ENCODE measurements at regions not wholly inside any gene's neighbourhood (a gene's known extent, or its start where the extent isn't known, plus 50 kb on each side); places are given as distances from the start of the nearest gene placed in this dataset.

GRCh38 chr6:7048894-7049293 lies 58.9 kb upstream of the RREB1 start:
- Mint-ChIP-seq H3K27me3 (no peaks in the 10 kb centered on the region), H3K27ac (no peak overlapping the region), H3K4me1 (peaks cover 18% of the 10 kb centered on the region), H3K36me3 (no peaks in the 10 kb centered on the region), H3K4me3 (no peak overlapping the region), H3K9me3 (no peaks in the 10 kb centered on the region)

GRCh38 chr6:7050004-7050403 lies 57.8 kb upstream of the RREB1 start:
- peak overlapping the region; percentile 76 for H3K4me3 Mint-ChIP-seq
- H3K36me3 Mint-ChIP-seq: no peaks in the 10 kb centered on the region
- no peak overlapping the region for H3K27ac Mint-ChIP-seq
- H3K9me3 Mint-ChIP-seq: no peaks in the 10 kb centered on the region
- H3K27me3 Mint-ChIP-seq: no peaks in the 10 kb centered on the region
- H3K4me1 Mint-ChIP-seq: peaks cover 18% of the 10 kb centered on the region

DNA sequence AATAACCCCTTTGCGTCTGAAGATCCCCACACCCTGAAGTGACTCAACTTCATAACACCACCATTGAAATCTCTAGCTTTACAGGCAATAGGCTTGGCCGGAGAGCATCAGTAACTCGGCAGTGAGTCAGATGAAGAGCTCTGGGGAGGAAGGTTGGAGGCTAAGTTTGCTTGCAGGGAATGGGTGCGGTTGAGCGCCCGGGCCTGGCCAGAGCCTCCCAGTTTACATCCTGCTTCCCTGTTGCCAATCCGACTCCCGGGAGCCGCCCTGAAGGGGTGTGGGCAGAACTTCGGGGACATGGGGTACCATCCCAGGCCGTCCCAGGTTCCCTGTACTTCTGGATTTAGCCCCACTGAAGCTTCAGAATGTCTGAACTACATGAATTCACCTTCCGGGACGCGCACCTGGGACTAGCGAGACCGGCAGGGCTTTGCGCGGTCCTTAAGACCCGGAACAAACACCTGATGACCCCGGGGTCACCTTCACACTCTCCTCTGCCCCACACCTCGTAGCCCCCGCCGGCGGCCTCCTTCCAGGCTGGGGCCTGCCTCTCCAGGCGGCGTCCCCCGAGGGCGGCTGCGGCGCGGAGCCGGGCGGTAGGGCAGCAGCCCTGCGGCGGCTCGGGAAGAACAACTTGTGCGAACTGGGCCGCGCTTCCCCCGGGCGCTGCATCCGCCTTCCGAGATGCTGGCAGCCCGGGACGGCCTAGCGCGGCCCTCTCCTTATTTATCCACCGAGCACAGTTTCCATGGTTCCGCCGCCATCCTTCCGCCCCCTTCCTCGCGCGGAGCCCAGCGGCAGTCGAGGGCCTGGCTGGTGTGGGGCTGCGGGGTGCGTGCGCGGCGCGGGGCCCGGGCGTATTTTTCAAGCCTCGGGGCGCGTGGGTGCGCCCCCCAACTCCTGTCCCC lies 56.6 kb upstream of the RREB1 start:
- no peak overlapping the region for H3K27ac Mint-ChIP-seq
- no peaks in the 10 kb centered on the region for H3K9me3 Mint-ChIP-seq
- peak overlapping the region; percentile 76 for H3K4me3 Mint-ChIP-seq
- H3K27me3 Mint-ChIP-seq: no peaks in the 10 kb centered on the region
- H3K4me1 Mint-ChIP-seq: peaks cover 18% of the 10 kb centered on the region
- H3K36me3 Mint-ChIP-seq: no peaks in the 10 kb centered on the region

DNA sequence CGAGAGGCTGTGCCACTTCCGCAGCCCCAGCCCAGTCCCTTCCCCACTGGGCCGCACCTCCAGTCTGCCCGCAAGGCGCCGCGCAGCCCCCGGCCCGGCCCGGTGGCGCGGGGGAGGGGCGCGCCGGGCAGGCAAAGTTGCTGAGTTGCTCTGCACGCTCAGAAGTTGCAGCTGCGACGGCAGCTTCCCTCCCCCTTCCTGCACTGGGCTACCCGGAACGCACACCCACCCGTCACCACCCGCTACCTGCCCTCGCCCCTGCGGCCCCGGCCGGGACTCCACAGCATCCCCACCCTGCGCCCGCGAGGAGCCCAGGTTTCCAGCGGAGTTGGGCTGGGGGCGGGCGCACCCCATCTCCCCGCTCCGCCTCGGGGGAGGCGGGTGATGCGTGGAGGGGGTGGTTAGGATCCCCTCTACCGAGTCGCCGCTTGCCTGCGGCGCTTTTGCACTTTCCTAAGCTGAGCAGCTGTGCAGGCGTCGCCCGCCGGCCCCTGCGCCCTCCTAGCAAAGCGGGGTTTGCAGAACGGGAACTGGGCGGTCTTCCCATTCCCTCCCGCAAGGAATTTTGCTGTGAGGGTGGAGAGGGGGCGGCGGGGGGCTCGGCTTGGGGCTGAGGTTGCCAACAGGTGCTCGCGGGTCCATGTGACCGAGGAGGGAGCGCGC lies 55.9 kb upstream of the RREB1 start:
- no peaks in the 10 kb centered on the region for H3K27me3 Mint-ChIP-seq
- H3K4me3 Mint-ChIP-seq: peak overlapping the region; percentile 55
- H3K27ac Mint-ChIP-seq: no peak overlapping the region
- no peaks in the 10 kb centered on the region for H3K9me3 Mint-ChIP-seq
- no peaks in the 10 kb centered on the region for H3K36me3 Mint-ChIP-seq
- H3K4me1 Mint-ChIP-seq: peaks cover 26% of the 10 kb centered on the region

GRCh38 chr6:7052443-7053011 lies 55.2 kb upstream of the RREB1 start:
- no peaks in the 10 kb centered on the region for H3K36me3 Mint-ChIP-seq
- H3K4me1 Mint-ChIP-seq: peaks cover 29% of the 10 kb centered on the region
- H3K27me3 Mint-ChIP-seq: no peaks in the 10 kb centered on the region
- peak overlapping the region; percentile 43 for H3K27ac Mint-ChIP-seq
- no peaks in the 10 kb centered on the region for H3K9me3 Mint-ChIP-seq
- H3K4me3 Mint-ChIP-seq: peak overlapping the region; percentile 69

GRCh38 chr6:7053125-7053774 lies 54.5 kb upstream of the RREB1 start:
- H3K27me3 Mint-ChIP-seq: no peaks in the 10 kb centered on the region
- no peaks in the 10 kb centered on the region for H3K9me3 Mint-ChIP-seq
- peak overlapping the region; percentile 43 for H3K27ac Mint-ChIP-seq
- H3K4me3 Mint-ChIP-seq: peak overlapping the region; percentile 69
- H3K4me1 Mint-ChIP-seq: peaks cover 28% of the 10 kb centered on the region
- H3K36me3 Mint-ChIP-seq: no peaks in the 10 kb centered on the region

All from activated naive CD4-positive, alpha-beta T cell treated with anti-CD3 and anti-CD28 coated beads, Interleukin-2, amount 50 U/mL, for 24 hours (primary cell).